Renal cortical epithelial cell (primary cell): ENCODE measurements at regions not wholly inside any gene's neighbourhood (a gene's known extent, or its start where the extent isn't known, plus 50 kb on each side); places are given as distances from the start of the nearest gene placed in this dataset.
"Not testable (repeated sequence)": the region's sequence is repeated elsewhere in the genome, so short reads cannot be mapped to it uniquely, and the experiment has no call there.

Source experiments
- DNase-seq: peaks from one replicate; pipeline ENCODE4 v3.0.0-alpha.2; 2011; ENCODE audit warnings: low read depth

- DNase-seq: not testable (repeated sequence)
Observed at GRCh38 chr16:22572331-22573224, 61.9 kb downstream of the NPIPB5 start.

DNA sequence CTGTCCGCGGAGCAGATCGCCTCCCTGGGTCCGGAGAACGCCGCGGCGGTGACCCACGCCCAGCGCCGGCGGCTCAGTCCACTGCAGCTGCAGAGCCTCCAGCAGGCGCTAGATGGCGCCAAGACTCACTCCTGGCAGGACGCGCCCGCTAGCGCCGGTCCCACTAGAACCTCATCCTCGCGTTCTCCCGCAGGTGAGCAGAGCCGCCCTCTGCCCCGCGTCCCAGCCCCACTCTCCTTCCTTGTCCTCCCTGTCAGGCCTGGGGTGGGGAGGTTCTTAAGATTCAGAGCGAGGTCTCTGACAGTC, 62.5 kb downstream of the NPIPB5 start:
- DNase-seq: not testable (repeated sequence)

DNA sequence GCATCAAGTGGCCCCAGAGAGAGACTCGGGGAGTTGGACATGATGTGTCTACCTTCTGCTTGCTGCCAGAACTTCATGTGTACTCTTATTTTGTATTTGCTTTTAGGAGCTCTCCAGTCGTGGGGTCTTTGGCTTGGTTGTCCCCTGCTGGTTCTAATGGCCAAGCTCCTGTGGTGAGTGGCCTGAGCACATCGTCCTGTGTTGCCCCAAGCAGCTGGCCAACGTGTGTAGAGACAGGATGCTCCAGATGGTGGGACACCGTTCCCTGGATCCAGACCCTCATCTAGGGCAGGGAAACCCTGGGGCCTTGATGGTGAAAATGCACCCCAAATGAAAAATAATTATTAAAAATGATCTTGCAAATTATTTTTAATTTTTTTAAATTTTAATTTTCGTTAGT, 65.8 kb downstream of the NPIPB5 start:
- not testable (repeated sequence) for DNase-seq

- DNase-seq: not testable (repeated sequence)
Observed at GRCh38 chr16:22583195-22583594, 72.5 kb downstream of the NPIPB5 start.

DNA sequence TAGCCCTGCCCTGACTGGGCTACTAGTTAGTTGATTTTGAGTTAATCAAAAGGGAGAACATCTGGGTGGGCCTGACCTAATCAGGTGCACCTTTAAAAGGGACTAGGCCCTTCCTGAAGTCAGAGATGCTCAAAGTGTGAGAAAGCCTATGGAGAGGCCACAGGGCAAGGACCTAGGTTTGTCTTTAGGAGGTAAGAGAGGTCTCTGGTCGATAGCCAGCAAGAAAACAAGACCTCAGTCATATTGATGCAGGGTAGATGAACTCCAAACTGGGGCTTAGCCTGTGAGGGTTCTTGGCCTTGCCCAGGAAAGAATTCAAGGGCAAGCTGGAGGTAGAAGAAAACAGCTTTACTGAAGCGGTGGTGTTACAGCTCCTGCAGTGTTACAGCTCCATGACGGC, 73.8 kb downstream of the NPIPB5 start:
- not testable (repeated sequence) for DNase-seq

DNA sequence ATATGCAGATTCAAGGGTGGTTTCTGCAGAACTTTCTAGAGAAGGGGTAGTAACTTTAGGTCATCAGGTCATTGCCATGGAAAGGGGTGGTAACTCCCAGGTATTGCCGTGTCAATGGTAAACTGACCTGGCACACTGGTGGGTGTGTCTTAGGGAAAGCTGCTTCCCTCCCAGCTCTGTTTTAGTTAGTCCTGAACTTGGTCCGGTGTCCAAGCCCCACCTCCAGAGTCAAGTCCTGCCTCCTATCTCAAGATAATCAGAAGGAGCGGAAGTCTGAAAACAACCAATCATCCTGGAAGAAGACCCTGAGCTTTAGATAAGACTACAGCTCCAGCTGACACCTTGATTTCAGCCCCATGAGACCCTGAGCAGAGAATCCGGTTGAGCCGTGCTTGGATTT, 74.2 kb downstream of the NPIPB5 start:
- not testable (repeated sequence) for DNase-seq

GRCh38 chr16:22585431-22585830, 74.7 kb downstream of the NPIPB5 start:
- DNase-seq: peak; percentile 47

DNA sequence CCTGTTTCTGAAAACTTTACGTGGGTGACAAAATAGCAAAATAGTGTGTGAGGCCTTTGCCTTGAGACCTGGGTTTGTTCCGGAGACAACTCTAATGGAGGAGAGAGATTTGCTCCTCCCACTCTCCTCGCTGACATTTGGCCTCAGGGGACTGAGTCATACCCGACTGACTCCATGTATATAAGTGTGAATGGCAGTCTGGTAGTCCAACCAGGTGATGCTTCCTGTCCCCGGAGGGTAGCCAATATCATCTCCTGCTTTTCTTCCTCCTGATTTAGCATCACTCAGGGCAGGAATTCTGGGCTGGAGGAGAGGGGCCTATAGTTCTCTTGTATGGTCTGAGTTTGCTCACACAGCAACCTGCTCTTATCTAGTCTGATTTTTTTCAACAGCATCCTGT, 76.0 kb downstream of the NPIPB5 start:
- DNase-seq: not testable (repeated sequence)

DNA sequence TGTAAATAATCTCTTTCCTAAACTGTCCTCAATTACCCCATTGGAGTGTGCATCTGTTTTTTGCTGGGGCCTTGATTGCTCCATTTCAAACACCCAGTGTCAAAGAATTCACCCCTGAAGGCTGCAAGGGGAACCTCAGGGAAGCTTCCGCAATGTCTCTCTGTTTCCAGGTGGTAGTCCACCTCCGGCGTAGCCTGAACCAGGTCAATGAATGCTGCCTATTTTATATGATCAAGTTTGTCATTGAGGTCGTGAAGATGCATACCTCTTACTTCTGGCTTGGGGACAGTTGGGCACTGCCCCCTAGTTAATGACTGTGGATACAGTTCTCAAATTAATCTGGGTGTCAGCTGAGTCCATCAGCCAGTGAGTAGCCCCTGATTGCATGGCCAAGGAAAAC, 79.1 kb downstream of the NPIPB5 start:
- DNase-seq: not testable (repeated sequence)

DNA sequence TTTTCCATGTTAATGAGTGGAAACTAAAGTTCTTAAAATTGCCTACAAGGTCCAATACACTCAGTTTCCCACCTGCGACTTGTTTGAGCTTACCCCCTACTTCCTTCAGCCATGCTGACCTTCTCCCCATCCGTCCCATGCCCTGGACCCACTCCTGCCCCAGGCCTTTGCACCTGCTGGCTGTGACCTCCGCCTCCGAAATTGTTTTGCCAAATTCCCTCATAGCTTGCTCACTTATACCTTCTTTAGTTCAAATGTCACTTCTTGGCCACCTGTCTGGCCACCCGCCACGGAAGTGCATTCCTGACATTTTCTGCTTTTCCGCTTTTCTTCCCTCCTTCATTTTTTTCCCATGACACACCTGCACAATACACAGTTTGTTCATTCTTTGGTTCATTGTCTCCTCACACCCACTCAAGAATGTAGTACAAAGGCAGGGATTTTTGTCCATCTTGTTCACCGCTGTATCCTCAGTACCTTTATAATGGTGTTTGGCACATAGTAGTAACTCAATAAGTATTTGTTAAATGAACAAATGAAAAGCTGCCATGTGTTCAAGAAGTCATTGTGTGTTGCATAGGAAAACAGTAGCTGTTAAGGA, 85.9 kb downstream of the NPIPB5 start:
- not testable (repeated sequence) for DNase-seq

DNA sequence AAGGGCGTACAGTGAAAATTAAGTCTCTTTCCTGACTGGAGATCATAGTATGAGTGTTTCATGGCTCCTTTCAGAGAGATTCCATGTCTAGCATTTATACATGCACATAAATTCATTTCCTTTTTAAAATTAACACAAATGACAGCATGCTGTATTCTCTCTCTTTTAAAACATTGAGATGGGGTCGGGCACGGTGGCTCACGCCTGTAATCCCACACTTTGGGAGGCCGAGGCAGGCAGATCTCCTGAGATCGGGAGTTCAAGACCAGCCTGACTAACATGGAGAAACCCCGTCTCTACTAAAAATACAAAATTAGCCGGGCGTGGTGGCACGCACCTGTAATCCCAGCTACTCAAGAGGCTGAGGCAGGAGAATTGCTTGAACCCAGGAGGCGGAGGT, 93.1 kb downstream of the NPIPB5 start:
- not testable (repeated sequence) for DNase-seq

DNA sequence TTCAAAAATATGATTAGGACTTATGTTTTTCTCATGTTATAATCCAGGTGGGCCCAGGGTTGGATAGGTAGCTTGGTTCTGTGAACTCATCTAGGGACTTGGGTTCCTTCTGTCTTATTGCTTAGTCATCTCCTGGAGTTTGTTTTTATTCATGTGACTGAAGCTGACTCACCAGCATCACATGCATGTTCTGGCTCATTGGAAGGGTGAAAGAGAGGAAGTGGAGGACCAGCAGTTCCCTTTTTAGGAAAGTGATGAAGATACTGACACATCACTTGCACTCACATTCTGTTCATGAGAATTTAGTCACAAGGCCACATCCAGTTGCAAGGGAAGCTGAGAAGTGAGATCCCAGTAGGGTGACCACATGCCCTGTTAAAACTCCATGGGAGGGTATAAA, 95.9 kb downstream of the NPIPB5 start:
- not testable (repeated sequence) for DNase-seq

GRCh38 chr16:22609798-22610197, 99.1 kb downstream of the NPIPB5 start:
- DNase-seq: not testable (repeated sequence)

DNA sequence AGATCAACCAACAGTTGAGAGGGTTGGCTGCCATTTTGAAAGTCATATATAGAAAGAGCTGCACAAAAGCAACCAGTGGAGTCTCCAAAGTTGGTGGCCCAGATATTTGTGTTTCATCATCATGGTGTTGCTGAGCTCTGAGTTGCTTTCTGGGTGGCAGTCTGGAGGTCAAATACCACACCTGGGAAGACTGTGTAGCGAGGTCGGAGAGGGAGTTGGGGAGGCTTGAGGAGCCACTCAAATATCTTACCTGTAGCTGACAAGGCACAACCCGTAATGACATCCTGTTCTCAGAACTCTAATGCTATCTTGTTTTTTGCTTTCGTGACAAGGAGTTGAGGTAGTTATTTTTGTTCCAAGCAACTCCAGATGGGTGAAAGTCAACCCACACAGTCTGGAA, 100.4 kb downstream of the NPIPB5 start:
- not testable (repeated sequence) for DNase-seq

DNA sequence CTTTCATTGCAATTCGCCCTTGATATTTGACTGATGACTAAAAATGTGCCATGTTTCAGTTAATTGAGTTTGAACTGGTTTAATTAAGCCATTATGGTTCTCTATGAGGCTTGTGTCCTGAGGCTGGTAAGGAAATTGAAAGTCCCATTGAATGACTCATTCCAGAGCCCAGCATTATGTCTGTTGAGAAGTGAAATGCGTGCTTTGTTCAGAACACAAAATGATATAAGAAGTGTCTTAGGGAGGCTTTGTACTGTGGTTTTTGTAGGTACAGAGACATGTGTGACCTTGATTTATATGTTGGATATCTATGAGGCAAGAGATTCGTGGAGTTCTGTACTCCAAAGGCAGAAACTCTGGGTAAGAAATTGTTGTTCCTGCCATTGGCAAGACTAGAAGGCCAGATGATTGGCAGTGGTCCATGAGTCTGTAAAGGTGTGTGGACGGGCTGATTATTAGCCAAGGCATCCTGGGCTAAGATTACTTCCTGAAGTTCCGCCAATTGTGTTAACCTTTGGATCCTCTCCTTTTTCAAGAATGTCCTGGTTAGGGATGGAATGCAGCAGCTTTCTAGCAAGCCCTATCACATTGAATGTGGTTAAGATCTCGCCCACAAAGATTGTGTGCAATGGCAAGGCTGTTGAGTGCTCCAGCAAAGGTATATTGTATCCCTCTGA, 103.7 kb downstream of the NPIPB5 start:
- peak; percentile 99 for DNase-seq

DNA sequence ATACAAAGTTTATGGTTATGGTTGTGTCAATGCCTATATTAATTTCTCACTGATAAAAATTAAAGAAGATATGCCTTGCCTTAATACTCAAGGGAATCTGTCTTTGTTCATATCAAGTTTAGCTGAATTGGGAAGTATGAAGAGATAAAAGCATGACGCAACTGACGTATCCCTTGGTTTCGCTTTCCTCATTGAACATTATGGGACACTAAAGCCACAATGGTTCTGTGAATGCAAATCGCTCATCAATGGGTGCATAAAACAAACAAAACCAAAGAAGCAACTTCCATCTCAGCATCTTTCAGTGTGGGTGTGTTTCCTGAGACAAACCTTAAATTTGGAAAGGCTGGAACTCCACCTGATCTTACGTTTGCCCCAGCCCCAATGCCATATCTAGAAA, 108.2 kb downstream of the NPIPB5 start:
- DNase-seq: no peak

DNA sequence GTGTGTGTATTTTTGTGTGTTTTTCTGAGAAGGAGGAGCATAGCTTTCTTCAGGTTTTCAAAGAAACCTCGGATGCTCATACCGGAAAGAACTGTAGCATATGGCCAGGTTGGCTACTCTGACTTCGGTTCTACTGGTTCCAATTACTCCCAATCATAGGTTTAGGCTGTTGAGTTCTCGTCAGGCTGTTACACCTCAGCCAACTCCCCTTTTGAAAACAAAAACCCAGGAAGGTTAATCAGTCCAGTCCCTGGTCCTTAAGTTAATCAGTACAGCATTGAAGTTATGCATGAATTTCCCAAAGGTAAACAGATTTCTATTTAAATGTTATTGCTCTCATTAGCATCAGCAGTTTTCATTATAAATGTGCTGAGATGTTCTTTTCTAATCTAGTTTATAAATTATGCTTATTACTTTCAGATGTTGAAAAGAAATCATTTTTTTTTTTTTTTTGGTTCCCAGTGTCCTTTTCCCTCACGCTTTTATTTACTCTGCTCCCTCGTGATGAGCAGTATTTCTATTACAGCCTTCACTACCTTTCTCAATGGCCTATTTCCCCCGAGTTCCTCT, 111.0 kb downstream of the NPIPB5 start:
- DNase-seq: peak; percentile 85

GRCh38 chr16:22622703-22623102, 112.0 kb downstream of the NPIPB5 start:
- DNase-seq: no peak

DNA sequence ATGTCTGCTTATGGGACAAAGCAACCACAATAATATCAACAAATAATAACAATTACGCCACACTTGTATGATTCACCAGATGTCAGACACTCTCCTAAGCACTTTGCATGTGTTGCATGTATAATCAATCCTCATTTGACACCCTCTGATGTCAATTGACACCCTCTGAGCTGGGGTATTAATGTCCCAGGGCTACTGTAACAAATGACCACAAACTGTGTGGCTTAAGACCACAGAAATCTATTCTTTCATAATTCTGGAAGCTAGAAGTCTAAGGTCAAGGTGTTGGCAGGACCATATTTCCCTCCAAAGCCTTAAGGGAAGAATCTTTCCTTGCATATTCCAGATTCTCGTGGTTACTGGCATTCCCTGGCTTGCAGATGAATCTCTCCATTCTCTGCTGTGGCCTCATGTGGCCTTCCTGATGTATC, 112.7 kb downstream of the NPIPB5 start:
- peak; percentile 85 for DNase-seq

DNA sequence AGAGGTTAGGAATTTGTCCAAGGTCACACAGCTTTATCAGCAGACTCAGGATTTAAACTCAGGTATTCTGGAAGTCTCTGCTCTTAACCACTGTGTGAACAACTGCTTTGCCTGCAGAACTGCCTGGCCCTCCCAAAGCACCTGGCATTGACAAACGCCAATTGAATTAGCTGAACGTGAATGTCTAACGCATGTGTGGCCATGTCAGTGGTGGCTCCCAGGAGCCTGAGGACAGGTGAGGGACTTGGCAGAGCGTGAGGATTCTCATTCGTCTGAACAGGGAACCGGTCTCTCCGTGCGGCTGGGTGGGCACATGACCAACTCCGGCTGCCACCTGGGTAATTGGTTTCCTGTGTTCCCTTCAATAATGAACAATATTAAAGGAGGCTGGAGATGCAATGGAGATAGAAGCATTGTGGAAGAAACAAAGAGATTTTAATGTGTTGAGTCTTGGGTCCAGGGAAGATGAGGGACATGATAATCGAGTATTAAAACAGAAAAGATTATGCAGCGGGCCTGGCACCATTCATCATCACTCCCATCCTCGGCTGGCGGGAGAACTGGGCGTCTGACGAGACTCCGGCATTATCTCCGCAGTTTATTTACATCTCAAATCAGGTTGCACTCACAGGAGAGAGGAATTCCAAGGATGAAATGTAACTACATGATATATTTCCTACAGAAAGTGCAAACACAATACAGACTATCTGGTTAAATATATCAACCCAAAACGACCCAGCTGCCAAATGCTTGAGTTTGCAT, 113.5 kb downstream of the NPIPB5 start:
- DNase-seq: no peak

DNA sequence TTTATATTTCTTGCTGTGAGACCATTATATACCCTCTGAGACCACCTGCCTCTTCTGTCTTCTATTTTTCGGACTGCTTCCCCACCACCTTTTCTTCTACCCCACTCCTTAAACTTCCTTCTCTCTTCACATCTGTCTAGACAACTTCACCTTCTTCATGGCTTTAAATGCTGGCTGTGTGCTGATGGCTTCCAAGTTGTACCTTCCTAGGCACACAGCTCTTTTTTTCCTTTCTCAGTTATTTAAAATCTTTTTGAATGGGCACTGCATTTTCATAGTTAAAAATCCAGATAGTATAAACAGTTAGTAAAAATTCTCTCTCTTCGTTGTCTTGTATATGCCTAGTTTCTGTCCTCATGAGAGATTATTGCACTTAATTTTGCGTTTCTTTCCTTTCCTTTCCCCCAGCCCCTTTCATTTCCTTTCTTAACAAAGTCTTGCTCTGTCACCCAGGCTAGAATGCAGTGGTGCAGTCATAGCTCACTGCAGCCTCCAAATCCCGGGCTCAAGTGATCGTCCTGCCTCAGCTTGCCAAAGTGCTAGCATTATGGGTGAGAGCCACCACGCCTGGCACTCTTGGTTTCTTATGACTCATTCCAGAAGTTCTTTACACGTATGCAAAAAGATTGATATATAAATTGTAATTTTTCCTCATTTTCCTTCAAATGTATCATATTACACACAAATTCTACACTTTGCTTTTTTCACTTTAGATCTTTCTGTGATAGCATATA, 114.3 kb downstream of the NPIPB5 start:
- DNase-seq: no peak
